ENCODE measurements at regions not wholly inside any gene's neighbourhood (a gene's known extent, or its start where the extent isn't known, plus 50 kb on each side); places are given as distances from the start of the nearest gene placed in this dataset.

DNA sequence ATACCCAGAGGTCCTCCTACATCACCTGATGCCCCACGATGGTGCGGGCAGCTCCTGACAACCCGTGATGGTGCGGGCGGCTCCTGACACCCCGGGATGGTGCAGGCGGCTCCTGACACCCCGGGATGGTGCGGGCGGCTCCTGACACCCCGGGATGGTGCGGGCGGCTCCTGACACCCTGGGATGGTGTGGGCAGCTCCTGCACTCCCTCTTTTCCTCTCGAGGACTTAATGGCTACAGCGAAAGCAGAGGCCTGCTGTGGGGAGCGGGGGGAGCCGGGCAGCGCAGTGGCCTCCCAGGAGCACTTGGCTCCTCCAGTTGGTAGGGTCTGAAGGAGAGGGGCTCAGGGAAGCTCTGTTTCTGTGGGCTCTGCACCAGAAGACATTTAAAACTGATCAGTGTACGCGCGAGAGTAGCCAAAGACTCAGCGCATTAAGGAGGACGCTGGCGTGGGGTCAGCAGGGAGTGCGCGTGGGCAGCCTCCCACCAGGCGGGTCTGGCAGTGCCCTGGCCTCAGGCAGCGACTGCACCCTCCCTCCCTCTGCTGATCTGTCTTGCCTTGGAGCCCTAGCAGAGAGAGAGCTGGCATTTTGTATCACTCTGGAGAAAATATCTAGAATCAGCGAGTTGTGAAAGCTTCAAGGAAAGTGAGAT lies 464.5 kb upstream of the MYT1L start:
- H3K27ac ChIP-seq = no peak overlapping the region
- H3K36me3 ChIP-seq = no peaks in the 10 kb centered on the region
- no peaks in the 10 kb centered on the region for H3K9me3 ChIP-seq
- no peak overlapping the region for H3K4me3 ChIP-seq
- peak in 1 of 2 donors; percentile 58 for DNase-seq
- peak in 1 of 2 donors; percentile 39 for ATAC-seq (ENCODE audit: low FRiP score in 2 of 2)
- TF ChIP-seq EP300 (IDR thresholded peaks at IDR 0.05) (no peak), POLR2A (IDR thresholded peaks at IDR 0.05) (no peak), POLR2AphosphoS5 (IDR thresholded peaks at IDR 0.05) (no peak)
- TF ChIP-seq, protein P1, sequence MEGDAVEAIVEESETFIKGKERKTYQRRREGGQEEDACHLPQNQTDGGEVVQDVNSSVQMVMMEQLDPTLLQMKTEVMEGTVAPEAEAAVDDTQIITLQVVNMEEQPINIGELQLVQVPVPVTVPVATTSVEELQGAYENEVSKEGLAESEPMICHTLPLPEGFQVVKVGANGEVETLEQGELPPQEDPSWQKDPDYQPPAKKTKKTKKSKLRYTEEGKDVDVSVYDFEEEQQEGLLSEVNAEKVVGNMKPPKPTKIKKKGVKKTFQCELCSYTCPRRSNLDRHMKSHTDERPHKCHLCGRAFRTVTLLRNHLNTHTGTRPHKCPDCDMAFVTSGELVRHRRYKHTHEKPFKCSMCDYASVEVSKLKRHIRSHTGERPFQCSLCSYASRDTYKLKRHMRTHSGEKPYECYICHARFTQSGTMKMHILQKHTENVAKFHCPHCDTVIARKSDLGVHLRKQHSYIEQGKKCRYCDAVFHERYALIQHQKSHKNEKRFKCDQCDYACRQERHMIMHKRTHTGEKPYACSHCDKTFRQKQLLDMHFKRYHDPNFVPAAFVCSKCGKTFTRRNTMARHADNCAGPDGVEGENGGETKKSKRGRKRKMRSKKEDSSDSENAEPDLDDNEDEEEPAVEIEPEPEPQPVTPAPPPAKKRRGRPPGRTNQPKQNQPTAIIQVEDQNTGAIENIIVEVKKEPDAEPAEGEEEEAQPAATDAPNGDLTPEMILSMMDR (IDR thresholded peaks at IDR 0.05) = no peak
- no peaks in the 10 kb centered on the region for H3K4me1 ChIP-seq
- WGBS, 2 donors = 90 to 91% methylated on average over 18 to 29 of the region's 29 CpGs
- H3K27me3 ChIP-seq = no peaks in the 10 kb centered on the region

DNA sequence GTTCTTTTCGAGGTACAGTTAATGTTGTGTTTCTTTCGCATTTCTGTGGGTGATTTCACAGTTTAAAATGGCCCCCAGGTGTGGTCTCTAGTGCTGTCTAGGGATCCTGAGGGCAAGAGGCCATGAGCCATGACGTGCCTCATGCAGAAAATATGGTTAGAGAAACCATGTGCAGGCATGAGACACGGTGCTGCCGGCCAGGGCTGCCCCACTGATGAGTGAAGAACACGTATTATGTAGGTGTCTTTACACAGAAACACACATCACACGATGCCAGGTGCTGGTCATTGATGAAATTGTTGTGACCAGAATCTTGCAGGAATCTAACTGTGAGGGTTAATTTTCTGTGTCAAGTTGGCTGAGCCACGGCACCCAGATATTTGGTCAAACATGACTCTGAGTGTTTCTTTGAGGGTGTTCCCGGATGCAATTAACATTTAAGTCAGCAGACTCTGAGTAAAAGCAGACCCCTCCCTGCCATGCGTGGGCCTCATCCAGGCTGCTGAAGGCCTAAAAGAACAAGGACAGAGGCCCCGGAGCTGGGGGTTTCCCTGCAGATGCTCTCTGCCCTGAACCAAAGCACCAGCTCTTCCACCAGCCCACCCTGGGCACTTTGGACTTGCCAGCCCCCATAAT lies 463.0 kb upstream of the MYT1L start:
- TF ChIP-seq, protein P1 (IDR thresholded peaks at IDR 0.05) = no peak
- no peak for TF ChIP-seq EP300 (IDR thresholded peaks at IDR 0.05)
- no peak for TF ChIP-seq POLR2AphosphoS5 (IDR thresholded peaks at IDR 0.05)
- TF ChIP-seq POLR2A (IDR thresholded peaks at IDR 0.05) = no peak
- H3K27ac ChIP-seq = no peak overlapping the region
- H3K9me3 ChIP-seq = no peaks in the 10 kb centered on the region
- no peak overlapping the region for H3K4me3 ChIP-seq
- DNase-seq (no peak), ATAC-seq (ENCODE audit: low FRiP score in 2 of 2) (no peak)
- H3K27me3 ChIP-seq = no peaks in the 10 kb centered on the region
- no peaks in the 10 kb centered on the region for H3K36me3 ChIP-seq
- H3K4me1 ChIP-seq = no peaks in the 10 kb centered on the region
- 79% methylated on average over 11 of the region's 11 CpGs for WGBS, 2 donors

DNA sequence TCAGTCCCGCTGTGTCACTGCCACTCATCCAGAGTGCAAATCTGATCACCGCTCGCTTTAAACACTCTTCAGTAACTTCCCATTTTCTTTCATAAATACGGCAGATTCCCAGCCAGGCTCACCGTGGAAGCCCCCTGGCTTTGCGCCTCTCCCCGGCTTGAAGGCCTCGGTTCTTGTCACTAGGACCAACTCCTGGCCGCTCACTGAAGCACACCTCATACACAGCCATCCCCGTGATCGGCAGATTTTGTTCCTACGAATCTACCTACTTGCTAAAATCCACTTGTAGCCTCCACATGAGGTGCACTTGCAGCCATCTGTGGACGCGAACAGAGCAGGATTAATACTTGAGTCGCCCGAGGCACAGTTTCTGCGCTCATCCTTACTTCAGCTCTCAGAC lies 462.4 kb upstream of the MYT1L start:
- ATAC-seq (ENCODE audit: low FRiP score in 2 of 2) (no peak), DNase-seq (no peak)
- no peaks in the 10 kb centered on the region for H3K27me3 ChIP-seq
- H3K27ac ChIP-seq = no peak overlapping the region
- no peak overlapping the region for H3K4me3 ChIP-seq
- 92 to 94% methylated on average over 17 of the region's 17 CpGs for WGBS, 2 donors
- H3K9me3 ChIP-seq = no peaks in the 10 kb centered on the region
- H3K4me1 ChIP-seq = no peaks in the 10 kb centered on the region
- H3K36me3 ChIP-seq = no peaks in the 10 kb centered on the region
- no peak for TF ChIP-seq POLR2A (IDR thresholded peaks at IDR 0.05)
- TF ChIP-seq, protein P1 (IDR thresholded peaks at IDR 0.05) = no peak
- no peak for TF ChIP-seq POLR2AphosphoS5 (IDR thresholded peaks at IDR 0.05)
- TF ChIP-seq EP300 (IDR thresholded peaks at IDR 0.05) = no peak

DNA sequence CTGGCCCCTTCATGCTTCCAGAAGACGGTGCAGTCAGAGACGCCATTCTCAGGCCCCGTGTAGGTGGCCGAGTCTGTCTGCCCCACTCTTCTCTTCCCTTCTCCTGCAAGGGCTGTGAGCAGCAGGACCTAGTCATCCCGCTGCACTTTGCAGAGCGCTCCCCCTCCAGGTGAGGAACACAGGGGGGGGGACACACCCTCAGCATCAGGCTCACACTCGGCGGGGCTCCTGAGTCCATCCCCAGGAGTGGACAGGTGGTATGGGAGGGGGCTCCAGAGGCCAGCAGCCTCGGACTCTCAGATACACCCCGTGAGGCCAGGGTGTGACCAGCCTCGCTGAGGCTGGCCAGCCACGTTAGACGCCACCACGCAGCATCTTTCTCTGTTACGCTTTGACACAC lies 460.5 kb upstream of the MYT1L start:
- ATAC-seq (ENCODE audit: low FRiP score in 2 of 2) = no peak
- no peak overlapping the region for H3K27ac ChIP-seq
- H3K4me1 ChIP-seq = no peaks in the 10 kb centered on the region
- H3K9me3 ChIP-seq = no peaks in the 10 kb centered on the region
- no peak for TF ChIP-seq EP300 (IDR thresholded peaks at IDR 0.05)
- no peak for TF ChIP-seq POLR2AphosphoS5 (IDR thresholded peaks at IDR 0.05)
- no peak for TF ChIP-seq POLR2A (IDR thresholded peaks at IDR 0.05)
- TF ChIP-seq, protein P1 (IDR thresholded peaks at IDR 0.05) = no peak
- WGBS, 2 donors = 91 to 100% methylated on average over 9 to 15 of the region's 15 CpGs
- H3K4me3 ChIP-seq = no peak overlapping the region
- no peaks in the 10 kb centered on the region for H3K27me3 ChIP-seq
- H3K36me3 ChIP-seq = no peaks in the 10 kb centered on the region
- DNase-seq = no peak

DNA sequence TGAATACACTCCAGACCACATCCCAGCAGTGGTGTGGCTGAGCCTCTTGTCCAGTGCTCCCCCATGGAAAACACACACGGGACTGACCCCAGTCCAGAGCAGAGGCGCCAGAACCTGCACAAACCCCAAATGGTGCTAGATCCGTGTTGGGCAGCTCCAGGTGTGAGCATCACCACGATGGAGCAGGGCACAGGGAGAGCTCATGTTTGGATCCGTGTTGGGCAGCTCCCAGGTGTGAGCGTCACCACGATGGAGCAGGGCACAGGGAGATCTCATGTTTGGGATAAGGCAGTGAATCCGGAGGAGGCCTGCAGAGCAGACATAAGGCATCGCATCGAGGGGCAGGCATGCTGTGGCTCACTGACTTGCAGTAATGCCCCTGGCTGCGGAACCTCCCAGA lies 460.0 kb upstream of the MYT1L start:
- 77 to 78% methylated on average over 8 to 11 of the region's 11 CpGs for WGBS, 2 donors
- Histone ChIP-seq H3K4me1 (no peaks in the 10 kb centered on the region), H3K36me3 (no peaks in the 10 kb centered on the region), H3K9me3 (no peaks in the 10 kb centered on the region), H3K27ac (no peak overlapping the region), H3K4me3 (no peak overlapping the region), H3K27me3 (no peaks in the 10 kb centered on the region)
- TF ChIP-seq POLR2AphosphoS5 (IDR thresholded peaks at IDR 0.05) = no peak
- TF ChIP-seq POLR2A (IDR thresholded peaks at IDR 0.05) = no peak
- TF ChIP-seq, protein P1 (IDR thresholded peaks at IDR 0.05) = no peak
- TF ChIP-seq EP300 (IDR thresholded peaks at IDR 0.05) = no peak
- DNase-seq (no peak), ATAC-seq (ENCODE audit: low FRiP score in 2 of 2) (no peak)
